ENCODE measurements at regions not wholly inside any gene's neighbourhood (a gene's known extent, or its start where the extent isn't known, plus 50 kb on each side); places are given as distances from the start of the nearest gene placed in this dataset.

DNA sequence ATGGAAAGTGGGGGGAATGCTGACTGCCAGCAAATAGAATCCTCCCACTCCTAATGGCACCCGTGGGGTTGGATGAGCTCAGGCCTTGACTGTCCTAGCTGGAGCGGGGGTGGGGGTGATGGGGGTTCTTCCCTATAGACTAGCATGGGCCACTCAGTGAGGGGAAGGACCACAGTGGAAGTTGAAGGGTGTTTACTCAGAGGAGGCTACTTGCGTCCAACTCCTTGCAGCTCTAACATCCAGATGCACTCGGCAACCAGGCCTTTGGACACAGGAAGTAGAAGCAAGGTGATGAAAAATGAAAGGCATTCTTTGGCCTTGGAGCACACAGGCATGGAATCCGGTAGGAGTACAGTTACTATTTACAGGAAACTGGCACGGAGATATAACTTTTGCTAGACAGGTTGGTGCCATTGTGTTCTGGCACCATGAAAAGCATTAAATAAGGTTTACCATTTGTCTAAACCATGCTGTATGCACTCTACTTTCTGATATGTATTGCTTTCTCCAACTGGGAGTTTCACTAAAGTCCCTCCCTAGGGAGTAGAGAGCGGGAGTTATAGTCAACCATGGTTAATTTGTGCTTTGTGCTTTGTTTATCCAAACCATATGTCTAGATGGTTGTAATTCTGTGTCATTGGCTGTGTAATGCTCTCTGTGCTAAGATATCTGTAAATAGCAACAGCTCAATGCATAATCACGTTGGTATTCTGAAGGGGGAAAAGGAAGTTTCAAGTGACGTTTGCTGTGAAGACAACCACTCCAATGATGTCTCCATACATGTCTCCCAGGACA is 125.3 kb downstream of the TSHZ3 start:
- no peak for DNase-seq (ENCODE audit: low read depth in 2 of 2)

DNA sequence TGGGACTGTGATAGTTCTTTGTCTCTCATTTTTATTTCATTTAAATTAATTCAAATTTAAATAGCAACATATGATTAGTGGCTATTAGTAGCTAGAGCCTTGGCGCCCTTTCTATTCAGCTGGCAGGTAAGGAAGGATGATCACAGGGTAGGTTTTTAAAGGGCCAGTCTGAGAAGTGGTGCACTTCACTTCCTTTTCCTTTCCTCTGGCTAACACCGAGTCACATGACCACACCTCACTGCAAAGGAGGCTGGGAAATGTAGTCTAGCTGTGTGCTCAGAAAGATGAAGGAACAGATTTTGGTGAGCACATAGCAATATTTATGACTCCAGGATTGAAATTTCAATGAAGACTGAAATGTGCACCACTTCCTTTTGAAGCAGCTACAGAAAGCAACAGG is 128.7 kb downstream of the TSHZ3 start:
- peak in 1 of 2 donors; percentile 11 for DNase-seq (ENCODE audit: low read depth in 2 of 2)

DNA sequence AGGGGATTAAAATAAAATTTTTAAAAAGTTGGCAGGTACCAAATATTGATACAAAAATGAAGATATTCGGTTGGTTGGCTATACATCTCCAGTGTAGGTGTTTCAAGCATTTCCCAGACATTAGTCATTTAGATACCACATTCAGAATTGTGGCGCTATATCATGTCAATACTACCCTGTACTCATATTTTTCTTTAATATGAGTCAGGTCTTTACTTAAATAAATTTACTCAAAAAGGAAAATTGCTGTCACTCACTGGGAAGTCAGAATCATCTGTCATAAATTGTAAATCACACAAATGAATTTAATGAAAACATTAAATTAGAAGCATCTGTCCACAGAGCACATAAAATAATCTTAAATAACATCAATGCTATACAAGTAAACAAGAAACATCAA is 134.2 kb downstream of the TSHZ3 start:
- no peak for DNase-seq (ENCODE audit: low read depth in 2 of 2)

DNA sequence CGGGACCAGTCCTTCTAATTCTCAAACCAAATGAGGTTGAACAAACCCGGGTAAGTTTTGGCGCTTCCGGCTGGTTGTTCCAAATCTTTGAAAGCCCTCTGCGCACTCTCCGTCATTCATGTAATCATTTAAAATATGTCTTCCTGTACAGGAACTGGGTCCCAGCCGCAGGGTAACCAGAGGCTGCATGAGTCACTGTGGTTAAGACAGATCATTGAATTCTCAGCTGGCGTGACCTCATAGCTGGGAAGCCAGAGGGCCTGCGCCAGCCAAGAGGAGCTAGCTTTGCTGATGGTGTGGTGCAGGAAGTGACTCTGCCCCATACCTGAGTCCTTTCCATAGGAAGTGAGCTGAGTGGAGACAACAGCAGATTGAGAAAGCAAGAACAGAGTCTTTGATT is 135.2 kb downstream of the TSHZ3 start:
- peak; percentile 68 to 88 for DNase-seq (ENCODE audit: low read depth in 2 of 2)

DNA sequence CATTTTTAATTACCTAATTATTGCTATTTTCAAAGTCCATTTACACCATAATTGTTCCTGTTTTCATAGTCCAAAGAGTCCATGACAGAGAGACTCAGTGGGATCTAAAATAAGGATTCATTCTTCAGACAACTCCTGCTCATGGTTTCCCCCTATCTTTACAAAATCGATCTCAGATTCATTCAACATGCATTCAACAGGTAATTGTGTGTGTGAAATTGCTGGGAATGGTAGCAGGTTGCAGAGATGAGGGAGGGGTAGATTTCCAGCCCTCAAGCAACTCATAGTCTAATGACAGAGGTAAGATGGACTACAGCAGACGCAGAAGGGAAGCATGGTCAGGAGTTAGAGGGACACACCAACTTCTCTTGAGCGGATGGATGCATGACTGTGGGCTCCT is 138.1 kb downstream of the TSHZ3 start:
- DNase-seq (ENCODE audit: low read depth in 2 of 2) = no peak

DNA sequence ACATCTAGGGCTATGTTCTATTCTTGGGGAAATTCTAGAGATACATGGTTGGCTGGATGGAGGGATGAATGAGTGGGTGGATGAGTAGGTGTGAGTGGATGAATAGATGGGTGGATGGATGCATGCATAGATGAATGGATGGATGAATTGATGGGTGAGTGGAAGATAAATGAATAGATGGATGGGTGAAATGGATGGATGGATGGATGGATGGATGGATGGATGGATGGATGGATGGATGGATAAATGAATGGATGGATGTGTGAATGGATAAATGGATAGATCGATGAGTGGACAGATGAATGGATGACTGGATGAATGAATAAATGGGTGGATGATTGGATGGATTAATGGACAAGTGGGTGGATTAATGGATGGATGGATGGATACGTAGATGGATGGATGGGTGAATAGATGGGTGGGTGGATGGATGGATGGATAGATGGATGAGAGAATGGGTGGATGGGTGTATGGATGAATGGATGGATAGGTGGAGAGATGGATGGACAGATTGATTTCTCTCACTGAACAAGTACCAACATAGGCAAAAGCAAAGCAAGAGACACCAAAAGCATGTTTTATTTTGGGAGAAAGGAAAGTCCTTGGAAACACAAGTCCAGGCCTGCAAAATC is 143.2 kb downstream of the TSHZ3 start:
- no peak for DNase-seq (ENCODE audit: low read depth in 2 of 2)

DNA sequence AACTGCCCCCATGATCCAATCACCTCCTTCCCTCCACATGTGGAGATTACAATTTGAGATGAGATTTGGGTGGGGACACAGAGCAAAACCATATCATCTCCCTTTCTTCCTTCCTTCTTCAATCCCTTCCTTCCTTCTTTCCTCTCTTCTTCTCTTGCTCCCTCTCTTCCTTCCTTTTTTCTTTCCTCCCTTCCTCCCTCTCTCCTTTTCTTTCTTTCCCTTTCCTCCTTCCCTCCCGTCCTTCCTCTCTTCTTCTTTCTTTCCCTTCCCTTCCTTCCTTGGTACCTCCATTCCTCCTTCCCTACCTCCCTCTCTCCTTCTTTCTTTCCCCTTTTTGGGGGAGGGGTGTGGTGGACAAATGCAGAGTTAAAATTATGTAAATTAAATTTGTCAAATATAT is 145.1 kb downstream of the TSHZ3 start:
- DNase-seq (ENCODE audit: low read depth in 2 of 2) = no peak

DNA sequence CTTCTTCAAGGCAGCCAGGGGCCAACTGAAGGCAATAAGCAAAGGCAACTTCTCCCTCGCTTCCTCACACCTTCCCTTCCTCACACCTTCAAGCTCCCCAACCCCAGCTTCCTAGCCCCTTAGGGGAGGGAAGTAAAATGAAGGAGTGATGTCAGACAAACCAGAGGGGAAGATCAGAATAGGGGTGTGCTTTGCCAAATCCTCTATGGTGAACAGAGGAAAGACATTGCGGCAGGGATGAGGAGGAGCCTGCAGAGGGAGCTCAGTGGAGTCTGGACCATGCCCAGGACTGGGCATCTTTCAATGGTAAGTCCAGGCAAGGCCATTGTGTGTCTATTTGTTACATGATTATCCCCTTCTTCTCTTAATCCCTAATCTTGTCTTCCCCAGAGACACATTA is 164.0 kb downstream of the TSHZ3 start:
- DNase-seq (ENCODE audit: low read depth in 2 of 2) = no peak

DNA sequence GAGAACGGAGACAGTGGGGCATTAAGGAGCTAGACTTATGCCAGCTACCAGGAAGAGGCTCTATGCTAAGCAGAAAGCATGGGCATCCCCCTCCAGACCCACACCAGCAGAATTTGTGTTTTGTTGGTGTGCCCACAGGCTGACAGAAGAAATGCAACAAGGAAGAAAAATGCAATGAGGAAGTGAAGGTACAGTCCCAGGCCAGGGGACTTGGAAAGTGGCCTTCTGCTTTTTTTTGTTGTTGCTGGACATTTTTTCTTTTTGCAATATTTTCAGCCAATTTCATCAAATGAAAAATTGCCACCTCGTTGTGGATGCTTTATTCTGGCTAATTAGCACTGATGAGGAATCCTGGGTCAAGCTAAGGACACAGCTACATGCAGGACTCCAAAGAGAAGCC is 167.7 kb downstream of the TSHZ3 start:
- no peak for DNase-seq (ENCODE audit: low read depth in 2 of 2)

DNA sequence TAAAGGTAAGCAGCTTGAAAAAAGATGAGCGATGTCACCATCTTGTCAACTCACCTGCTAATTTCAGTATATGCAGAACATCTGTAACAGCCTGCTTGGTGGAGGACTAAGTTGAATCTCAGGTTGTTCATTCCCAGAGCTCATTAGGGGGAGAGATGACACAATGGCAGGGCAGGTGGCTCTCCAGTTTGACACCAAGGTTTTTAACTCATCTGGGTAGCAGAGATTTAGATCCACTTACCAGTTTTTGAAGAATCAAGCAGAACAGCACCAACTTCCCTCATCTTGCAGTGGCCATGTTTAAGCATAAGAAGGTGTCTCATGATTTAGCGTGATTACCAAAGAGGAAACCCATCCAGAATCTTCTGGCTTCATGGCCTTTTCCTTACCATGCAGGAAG is 168.3 kb downstream of the TSHZ3 start:
- no peak for DNase-seq (ENCODE audit: low read depth in 2 of 2)

DNA sequence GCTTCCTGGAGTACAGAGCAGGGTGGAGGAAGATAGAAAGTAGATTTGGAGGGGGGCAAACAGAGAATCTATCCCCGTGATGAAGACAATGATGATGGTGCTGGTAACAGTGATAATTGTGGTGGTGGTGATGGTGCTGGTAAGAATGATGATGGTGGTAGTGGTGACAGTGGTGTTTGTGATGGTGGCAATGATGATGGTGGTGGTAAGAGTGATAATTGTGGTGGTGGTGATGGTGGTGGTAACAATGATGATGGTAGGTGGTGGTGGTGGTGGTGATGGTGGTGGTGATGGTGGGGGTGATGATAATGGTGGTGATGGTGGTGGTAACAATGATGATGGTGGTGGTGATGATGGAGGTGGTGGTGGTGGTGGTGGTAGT is 169.8 kb downstream of the TSHZ3 start:
- DNase-seq (ENCODE audit: low read depth in 2 of 2) = no peak

DNA sequence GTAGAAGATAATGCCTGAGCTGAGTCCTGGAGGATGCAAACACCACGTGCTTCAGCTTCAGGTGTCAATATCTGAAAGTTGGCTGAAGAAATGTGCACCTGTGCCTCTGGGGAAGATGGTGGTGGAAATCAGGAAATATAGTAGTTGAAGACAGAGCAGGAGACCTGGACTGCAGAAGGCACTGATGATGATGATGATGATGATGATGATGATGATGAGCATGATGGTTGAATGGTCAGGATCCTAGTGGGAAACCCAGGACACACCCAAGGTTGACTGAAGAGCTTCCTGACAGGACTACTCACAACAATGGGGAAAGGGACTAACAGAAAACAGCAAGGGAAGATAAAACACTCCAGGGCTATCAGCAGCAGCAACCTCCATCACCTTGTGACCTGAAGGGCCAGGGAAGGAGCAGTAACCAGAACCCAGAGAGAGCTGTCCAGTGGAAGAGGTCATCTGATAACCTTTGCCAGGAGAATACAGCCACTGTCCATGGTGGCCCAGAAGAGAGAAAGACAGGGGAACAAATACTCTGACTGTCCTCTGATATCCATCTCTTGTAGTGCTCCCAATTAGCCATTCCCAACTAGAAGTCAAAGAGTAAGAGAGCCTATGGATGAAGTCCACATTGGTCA is 170.3 kb downstream of the TSHZ3 start:
- no peak for DNase-seq (ENCODE audit: low read depth in 2 of 2)

DNA sequence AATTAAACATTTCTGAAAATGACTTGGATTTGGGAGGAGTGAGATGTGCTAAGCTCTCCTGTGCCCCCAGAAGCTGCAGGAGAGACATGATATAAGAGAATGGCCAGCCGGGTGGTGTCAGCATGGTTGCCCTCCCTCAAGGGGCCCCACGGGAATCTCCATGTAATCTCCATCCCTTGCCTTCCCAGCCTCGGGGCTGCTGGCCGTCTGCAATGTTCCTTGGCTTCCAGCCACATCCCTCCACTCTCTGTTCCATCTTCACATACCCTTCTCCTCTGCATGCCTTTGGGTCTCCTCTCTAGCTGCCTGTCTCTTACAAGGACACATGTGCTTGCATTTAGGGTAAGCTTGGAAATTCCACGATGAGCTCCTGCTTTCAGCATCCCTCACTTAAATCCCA is 172.0 kb downstream of the TSHZ3 start:
- no peak for DNase-seq (ENCODE audit: low read depth in 2 of 2)

DNA sequence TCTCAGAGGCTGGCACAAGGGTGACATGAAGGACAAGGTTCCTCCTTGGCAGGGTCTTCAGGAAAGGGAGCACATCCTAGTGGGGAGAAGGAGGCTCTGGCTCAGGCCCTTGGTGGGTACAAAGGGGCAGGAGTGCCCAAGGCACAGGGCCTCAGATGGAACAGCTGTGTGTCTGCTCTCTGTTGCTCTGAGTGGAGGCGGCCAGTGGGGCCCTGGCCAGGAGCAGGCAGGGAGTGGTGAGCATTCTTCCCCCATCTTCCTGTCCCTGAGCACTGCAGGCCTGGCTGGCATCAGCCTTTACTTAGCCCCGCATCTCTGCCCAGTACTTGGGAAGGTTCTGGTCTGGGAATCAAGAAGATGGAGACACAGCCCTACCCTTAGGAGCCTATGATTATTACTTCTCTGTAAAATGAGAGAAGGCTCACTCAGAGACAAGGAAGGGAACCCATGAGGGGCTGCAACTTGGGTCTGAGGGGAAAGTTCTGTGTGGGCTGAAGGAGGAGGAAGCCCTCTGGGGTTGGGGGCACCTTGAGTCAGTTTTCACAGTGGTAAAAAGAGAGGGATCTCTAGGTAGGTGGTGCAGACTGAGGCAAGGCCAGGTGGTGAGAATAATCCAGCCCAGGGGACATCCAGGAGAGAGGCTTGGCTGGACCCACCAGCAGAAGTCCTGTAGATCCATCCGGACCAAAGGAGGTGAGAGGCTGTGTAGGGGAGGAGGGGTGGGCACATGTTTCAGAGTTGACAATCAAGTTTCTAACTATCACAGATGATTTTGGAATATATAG is 173.5 kb downstream of the TSHZ3 start:
- DNase-seq (ENCODE audit: low read depth in 2 of 2) = no peak

DNA sequence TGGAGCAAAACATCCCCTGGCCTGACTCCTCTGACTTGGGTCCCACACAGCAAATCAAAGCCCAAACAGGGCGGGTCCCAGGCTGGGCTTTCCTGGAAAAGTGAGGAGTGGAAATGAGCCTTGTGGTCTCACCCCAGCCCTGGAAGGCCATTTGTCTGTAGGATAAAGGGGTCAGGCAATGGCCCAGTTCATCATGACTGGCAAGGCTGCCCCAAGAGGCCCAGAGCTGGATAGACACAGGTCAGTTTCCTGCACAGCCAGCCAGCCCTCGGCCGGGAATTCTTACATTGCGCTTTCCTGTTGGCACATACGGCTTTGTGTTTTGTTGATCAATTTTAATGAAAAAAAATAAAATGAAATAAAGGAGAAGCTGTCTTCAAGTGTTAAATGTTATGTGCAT is 174.3 kb downstream of the TSHZ3 start:
- no peak for DNase-seq (ENCODE audit: low read depth in 2 of 2)

DNA sequence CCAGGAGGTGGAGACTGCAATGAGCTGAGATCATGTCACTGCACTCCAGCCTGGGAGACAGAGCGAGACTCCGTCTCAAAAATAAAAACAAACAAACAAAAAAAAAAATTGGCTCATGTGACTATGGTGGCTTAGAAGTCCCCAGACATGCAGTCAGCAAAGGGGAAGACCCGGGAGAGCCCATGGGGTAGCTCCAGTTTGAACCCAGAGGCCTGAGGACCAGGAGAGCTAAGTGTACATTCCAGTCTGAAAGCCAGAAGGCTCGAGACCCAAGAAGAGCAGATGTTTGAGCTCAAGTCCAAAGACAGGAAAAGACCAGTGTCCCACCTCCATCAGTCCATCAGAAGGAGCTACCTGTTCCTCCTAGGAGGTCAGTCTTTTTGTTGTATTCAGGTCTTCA is 175.2 kb downstream of the TSHZ3 start:
- DNase-seq (ENCODE audit: low read depth in 2 of 2) = no peak

DNA sequence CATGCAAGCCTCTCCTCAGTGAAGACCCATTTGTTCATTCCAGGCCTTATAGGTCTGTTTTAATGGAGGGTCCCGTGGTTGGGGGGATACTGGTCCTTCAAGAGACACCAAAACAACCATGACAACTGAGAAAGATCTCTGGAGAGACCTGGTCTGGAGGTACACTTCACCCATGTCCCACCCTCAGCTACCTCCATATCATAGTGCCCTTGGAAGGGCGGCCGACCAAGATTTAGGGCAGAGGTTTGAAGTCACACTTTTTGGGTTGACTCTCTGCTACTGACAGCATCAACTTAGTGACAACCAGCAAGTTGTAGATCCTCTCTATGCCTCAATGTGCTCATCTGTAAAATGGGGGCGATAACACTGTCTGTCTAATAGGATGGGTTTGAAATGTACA is 177.3 kb downstream of the TSHZ3 start:
- no peak for DNase-seq (ENCODE audit: low read depth in 2 of 2)

DNA sequence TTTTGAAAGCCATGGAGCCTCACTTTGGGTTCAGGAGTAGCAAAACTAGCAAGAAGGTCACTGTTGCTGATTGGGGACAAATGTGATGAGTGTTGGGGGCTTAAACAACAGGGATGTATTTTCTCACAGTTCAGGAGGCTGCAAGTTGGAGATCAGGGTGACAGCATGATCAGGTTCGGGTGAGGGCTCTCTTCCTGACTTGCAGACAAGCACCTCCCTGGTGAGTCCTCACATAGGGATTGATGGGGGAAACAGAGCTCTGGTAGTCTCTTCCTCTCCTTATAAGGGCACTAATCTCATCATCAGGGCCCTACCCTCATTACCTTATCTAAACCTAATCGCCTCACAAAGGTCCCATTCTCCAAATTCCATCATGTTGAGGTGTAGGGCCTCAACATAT is 179.2 kb downstream of the TSHZ3 start:
- no peak for DNase-seq (ENCODE audit: low read depth in 2 of 2)

DNA sequence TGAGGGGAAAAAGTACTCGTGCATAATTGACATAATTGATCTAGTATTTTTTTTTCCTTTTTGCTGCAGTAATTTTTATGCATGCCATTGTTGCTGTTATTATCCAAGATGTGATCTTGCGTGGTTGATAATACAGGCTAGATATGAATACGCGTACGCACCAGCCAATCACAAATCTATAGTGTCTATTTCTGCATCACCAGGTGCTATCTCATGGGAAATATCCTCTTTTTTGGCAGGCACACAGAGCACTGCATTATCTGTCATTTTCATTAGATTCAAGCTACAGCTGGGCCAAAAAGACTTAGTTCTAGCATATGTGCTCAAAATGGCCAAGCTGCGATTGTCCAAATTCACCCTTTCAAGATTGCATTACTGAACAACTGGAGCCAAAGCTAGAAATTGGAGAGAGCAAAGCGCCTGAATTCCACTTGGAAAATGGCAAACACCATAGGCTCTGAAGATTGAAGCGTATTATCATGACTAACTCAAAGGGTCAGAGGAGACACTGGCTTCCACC is 181.1 kb downstream of the TSHZ3 start:
- DNase-seq (ENCODE audit: low read depth in 2 of 2) = no peak

DNA sequence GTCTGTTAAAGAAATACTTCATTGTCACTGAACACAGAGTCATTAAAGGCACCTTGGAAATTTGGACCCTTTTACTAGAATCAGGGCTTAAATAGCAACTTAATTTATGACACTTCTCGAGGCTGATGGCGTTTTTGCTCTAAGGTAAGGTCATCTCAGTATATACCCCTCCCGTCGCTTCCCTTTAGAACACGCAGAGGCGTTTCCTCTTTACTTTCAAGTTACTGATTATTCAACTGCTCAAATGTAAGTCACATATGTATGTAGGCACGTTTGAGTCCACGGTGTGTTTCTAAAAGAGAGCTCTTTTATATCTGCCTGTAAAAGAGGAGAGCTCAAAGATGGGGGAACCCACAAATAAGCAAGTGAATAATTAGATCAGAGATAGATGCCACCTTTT is 181.5 kb downstream of the TSHZ3 start:
- DNase-seq (ENCODE audit: low read depth in 2 of 2) = no peak

DNA sequence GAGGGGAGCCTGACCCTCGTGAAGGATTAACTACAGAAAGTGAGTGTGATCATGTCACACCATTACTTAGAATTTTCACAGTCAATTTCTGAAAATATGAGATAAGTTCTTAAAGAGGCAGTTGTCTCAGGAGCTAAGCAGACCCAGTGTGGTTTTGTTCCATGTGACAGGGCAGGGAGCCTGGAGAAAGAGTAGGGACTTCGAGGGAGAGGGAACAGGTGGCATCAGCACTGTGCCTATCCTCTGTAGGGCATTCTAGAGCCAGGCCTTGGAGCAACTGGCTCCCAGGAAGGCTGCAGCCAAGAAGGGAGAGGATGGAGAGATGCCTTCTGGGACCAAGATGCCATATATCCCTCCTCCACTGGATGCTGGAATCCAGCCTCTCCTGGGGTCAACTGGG is 183.0 kb downstream of the TSHZ3 start:
- no peak for DNase-seq (ENCODE audit: low read depth in 2 of 2)

DNA sequence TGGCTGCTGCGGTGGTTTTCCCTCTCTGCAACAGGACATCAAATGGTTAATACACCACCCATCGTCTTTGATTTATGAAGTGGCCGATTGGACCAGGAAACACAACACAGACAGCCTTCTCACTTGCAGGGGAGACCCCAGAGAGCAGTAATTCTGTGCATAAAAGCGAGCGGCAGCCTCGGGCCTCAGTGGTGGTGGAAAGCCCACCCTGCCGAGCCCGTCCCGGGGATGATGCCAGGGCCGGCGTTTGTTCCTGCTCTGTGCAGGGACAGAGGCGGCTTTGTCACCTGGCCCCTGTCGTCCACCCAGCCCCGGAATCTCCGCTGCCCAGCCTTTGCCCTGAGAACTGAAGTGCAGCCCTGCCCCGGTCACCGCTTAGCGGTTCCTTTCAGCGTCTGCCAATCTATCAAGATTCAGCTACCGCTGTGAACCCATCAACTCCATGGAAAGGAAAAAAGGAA is 184.4 kb downstream of the TSHZ3 start:
- no peak for DNase-seq (ENCODE audit: low read depth in 2 of 2)

All from stimulated activated CD4-positive, alpha-beta T cell treated with anti-CD3 and anti-CD28 coated beads, Interleukin-4, amount 100 ng/mL, for 48 hours (primary cell).